ENCODE measurements at regions not wholly inside any gene's neighbourhood (a gene's known extent, or its start where the extent isn't known, plus 50 kb on each side); places are given as distances from the start of the nearest gene placed in this dataset.

GRCh38 chr20:22652681-22653588 lies 68.6 kb upstream of the FOXA2 start:
- Histone ChIP-seq H3K9me3 (ENCODE audit: severe bottlenecking) (no peaks in the 10 kb centered on the region), H3K27ac (no peak overlapping the region), H3K4me3 (ENCODE audit: low read depth, low read length) (no peak overlapping the region), H3K27me3 (ENCODE audit: insufficient read depth, low read depth, severe bottlenecking) (peaks cover 53% of the 10 kb centered on the region), H3K36me3 (no peaks in the 10 kb centered on the region)
- no peak for DNase-seq
- TF ChIP-seq CTCF (IDR thresholded peaks at IDR 0.05; ENCODE audit: low read depth, low read length): no peak

GRCh38 chr20:22653658-22654642 lies 69.6 kb upstream of the FOXA2 start:
- Histone ChIP-seq H3K36me3 (no peaks in the 10 kb centered on the region), H3K9me3 (ENCODE audit: severe bottlenecking) (no peaks in the 10 kb centered on the region), H3K4me3 (ENCODE audit: low read depth, low read length) (no peak overlapping the region), H3K27ac (no peak overlapping the region), H3K27me3 (ENCODE audit: insufficient read depth, low read depth, severe bottlenecking) (peaks cover 54% of the 10 kb centered on the region)
- no peak for TF ChIP-seq CTCF (IDR thresholded peaks at IDR 0.05; ENCODE audit: low read depth, low read length)
- DNase-seq: no peak

GRCh38 chr20:22663528-22664025 lies 79.2 kb upstream of the FOXA2 start:
- Histone ChIP-seq H3K36me3 (no peaks in the 10 kb centered on the region), H3K27me3 (ENCODE audit: insufficient read depth, low read depth, severe bottlenecking) (peaks cover 56% of the 10 kb centered on the region), H3K4me3 (ENCODE audit: low read depth, low read length) (no peak overlapping the region), H3K9me3 (ENCODE audit: severe bottlenecking) (no peaks in the 10 kb centered on the region), H3K27ac (no peak overlapping the region)
- no peak for DNase-seq
- no peak for TF ChIP-seq CTCF (IDR thresholded peaks at IDR 0.05; ENCODE audit: low read depth, low read length)

- no peak for DNase-seq
- Histone ChIP-seq H3K36me3 (no peaks in the 10 kb centered on the region), H3K9me3 (ENCODE audit: severe bottlenecking) (no peaks in the 10 kb centered on the region), H3K27ac (no peak overlapping the region), H3K4me3 (ENCODE audit: low read depth, low read length) (no peak overlapping the region), H3K27me3 (ENCODE audit: insufficient read depth, low read depth, severe bottlenecking) (peaks cover 34% of the 10 kb centered on the region)
- TF ChIP-seq CTCF (IDR thresholded peaks at IDR 0.05; ENCODE audit: low read depth, low read length): no peak
Measured at GRCh38 chr20:22667198-22667597, 82.8 kb upstream of the FOXA2 start.

GRCh38 chr20:22672191-22672590 lies 87.8 kb upstream of the FOXA2 start:
- peaks cover 36% of the 10 kb centered on the region for H3K27me3 ChIP-seq (ENCODE audit: insufficient read depth, low read depth, severe bottlenecking)
- no peak overlapping the region for H3K4me3 ChIP-seq (ENCODE audit: low read depth, low read length)
- no peak overlapping the region for H3K27ac ChIP-seq
- no peaks in the 10 kb centered on the region for H3K9me3 ChIP-seq (ENCODE audit: severe bottlenecking)
- H3K36me3 ChIP-seq: no peaks in the 10 kb centered on the region
- no peak for DNase-seq
- TF ChIP-seq CTCF (IDR thresholded peaks at IDR 0.05; ENCODE audit: low read depth, low read length): no peak

All from WERI-Rb-1 (cell line).